ENCODE measurements at regions not wholly inside any gene's neighbourhood (a gene's known extent, or its start where the extent isn't known, plus 50 kb on each side); places are given as distances from the start of the nearest gene placed in this dataset.

- no peak for TF ChIP-seq ZBTB39 (CRISPR knock-in tag; IDR thresholded peaks at IDR 0.05)
- TF ChIP-seq SAP130 (CRISPR knock-in tag; IDR thresholded peaks at IDR 0.05; ENCODE audit: low read depth), result peak; percentile 33; the same call in 1 of the 2 replicates
- TF ChIP-seq HOXA3 (CRISPR knock-in tag; IDR thresholded peaks at IDR 0.05), result no peak
- no peak for TF ChIP-seq TRIM24 (CRISPR knock-in tag; IDR thresholded peaks at IDR 0.05)
- no peak for TF ChIP-seq BHLHE40 (IDR thresholded peaks at IDR 0.05; ENCODE audit: low read length)
- no peak for TF ChIP-seq PLRG1 (conservative IDR thresholded peaks at IDR 0.05)
- 0 out of 2 replicates have a peak, but pooled peaks have one; percentile 17 for TF ChIP-seq GATAD1 (CRISPR knock-in tag; IDR thresholded peaks at IDR 0.05)
- TF ChIP-seq ZNF672 (CRISPR knock-in tag; IDR thresholded peaks at IDR 0.05), result no peak
- TF ChIP-seq SETDB1 (CRISPR knock-in tag; IDR thresholded peaks at IDR 0.05; ENCODE audit: borderline replicate concordance), result no peak
- no peak for TF ChIP-seq NPAS2 (CRISPR knock-in tag; IDR thresholded peaks at IDR 0.05; ENCODE audit: borderline replicate concordance)
- no peak for TF ChIP-seq KDM6A (CRISPR knock-in tag; IDR thresholded peaks at IDR 0.05; ENCODE audit: low read depth)
- TF ChIP-seq KDM2A (CRISPR knock-in tag; IDR thresholded peaks at IDR 0.05; ENCODE audit: borderline replicate concordance, low read depth), result no peak
- TF ChIP-seq RBM39 (IDR thresholded peaks at IDR 0.05; ENCODE audit: low read depth, low read length, poor library complexity, severe bottlenecking), result no peak
- TF ChIP-seq ZNF180 (CRISPR knock-in tag; IDR thresholded peaks at IDR 0.05; ENCODE audit: borderline replicate concordance, low read depth), result no peak
- TF ChIP-seq ZFP36L1 (CRISPR knock-in tag; IDR thresholded peaks at IDR 0.05), result no peak
- no peak for TF ChIP-seq ZNF256 (CRISPR knock-in tag; conservative IDR thresholded peaks at IDR 0.05)
- TF ChIP-seq ZFP90 (CRISPR knock-in tag; IDR thresholded peaks at IDR 0.05; ENCODE audit: borderline replicate concordance), result no peak
- TF ChIP-seq DMTF1 (CRISPR knock-in tag; IDR thresholded peaks at IDR 0.05), result no peak
- no peak for TF ChIP-seq FOXP4 (CRISPR knock-in tag; IDR thresholded peaks at IDR 0.05)
- no peak for TF ChIP-seq ATF4 (CRISPR knock-in tag; IDR thresholded peaks at IDR 0.05)
- no peak for TF ChIP-seq PHF5A (CRISPR knock-in tag; IDR thresholded peaks at IDR 0.05; ENCODE audit: low read depth, unreplicated experiment)
- TF ChIP-seq CBFB (CRISPR knock-in tag; IDR thresholded peaks at IDR 0.05), result no peak
- TF ChIP-seq DRAP1 (CRISPR knock-in tag; IDR thresholded peaks at IDR 0.05), result peak; percentile 90
Measured at GRCh38 chrX:45769761-45770582, 569.3 kb upstream of the DIPK2B start (continued).
